ENCODE measurements at regions not wholly inside any gene's neighbourhood (a gene's known extent, or its start where the extent isn't known, plus 50 kb on each side); places are given as distances from the start of the nearest gene placed in this dataset.

- Histone ChIP-seq H3K9me3 (ENCODE audit: insufficient read depth, low read length) (no peaks in the 10 kb centered on the region), H3K4me3 (ENCODE audit: insufficient read depth, low read length, poor library complexity, severe bottlenecking) (no peak overlapping the region), H4K20me1 (ENCODE audit: low read depth, low read length) (no peaks in the 10 kb centered on the region), H3K27me3 (ENCODE audit: low read length) (no peaks in the 10 kb centered on the region), H3F3A (ENCODE audit: insufficient read depth) (no peaks in the 10 kb centered on the region), H3K27ac (ENCODE audit: low read depth, low read length) (no peak overlapping the region), H3K36me3 (ENCODE audit: low read length) (no peaks in the 10 kb centered on the region), H3K9ac (ENCODE audit: low read length) (no peak overlapping the region), H3K79me2 (ENCODE audit: insufficient read depth, low read length) (no peaks in the 10 kb centered on the region), H3K9me2 (replicated peaks; ENCODE audit: insufficient read depth, low read length) (no peaks in the 10 kb centered on the region), H2AFZ (ENCODE audit: low read depth, low read length, severe bottlenecking) (no peak overlapping the region), H3K4me2 (ENCODE audit: low read depth, low read length, poor library complexity, severe bottlenecking) (no peak overlapping the region)
- no peak for TF ChIP-seq EZH2phosphoT487 (conservative IDR thresholded peaks at IDR 0.05; ENCODE audit: low read length)
- TF ChIP-seq, protein P1, sequence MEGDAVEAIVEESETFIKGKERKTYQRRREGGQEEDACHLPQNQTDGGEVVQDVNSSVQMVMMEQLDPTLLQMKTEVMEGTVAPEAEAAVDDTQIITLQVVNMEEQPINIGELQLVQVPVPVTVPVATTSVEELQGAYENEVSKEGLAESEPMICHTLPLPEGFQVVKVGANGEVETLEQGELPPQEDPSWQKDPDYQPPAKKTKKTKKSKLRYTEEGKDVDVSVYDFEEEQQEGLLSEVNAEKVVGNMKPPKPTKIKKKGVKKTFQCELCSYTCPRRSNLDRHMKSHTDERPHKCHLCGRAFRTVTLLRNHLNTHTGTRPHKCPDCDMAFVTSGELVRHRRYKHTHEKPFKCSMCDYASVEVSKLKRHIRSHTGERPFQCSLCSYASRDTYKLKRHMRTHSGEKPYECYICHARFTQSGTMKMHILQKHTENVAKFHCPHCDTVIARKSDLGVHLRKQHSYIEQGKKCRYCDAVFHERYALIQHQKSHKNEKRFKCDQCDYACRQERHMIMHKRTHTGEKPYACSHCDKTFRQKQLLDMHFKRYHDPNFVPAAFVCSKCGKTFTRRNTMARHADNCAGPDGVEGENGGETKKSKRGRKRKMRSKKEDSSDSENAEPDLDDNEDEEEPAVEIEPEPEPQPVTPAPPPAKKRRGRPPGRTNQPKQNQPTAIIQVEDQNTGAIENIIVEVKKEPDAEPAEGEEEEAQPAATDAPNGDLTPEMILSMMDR (IDR thresholded peaks at IDR 0.05; ENCODE audit: insufficient read depth, low read length, poor library complexity, severe bottlenecking) = no peak
Observed at GRCh38 chr5:2615917-2616316, 135.6 kb downstream of the IRX2 start.

- TF ChIP-seq EZH2phosphoT487 (conservative IDR thresholded peaks at IDR 0.05; ENCODE audit: low read length) = no peak
- TF ChIP-seq, protein P1 (IDR thresholded peaks at IDR 0.05; ENCODE audit: insufficient read depth, low read length, poor library complexity, severe bottlenecking) = no peak
- Histone ChIP-seq H3K9me2 (replicated peaks; ENCODE audit: insufficient read depth, low read length) (no peaks in the 10 kb centered on the region), H3K79me2 (ENCODE audit: insufficient read depth, low read length) (no peaks in the 10 kb centered on the region), H3K27ac (ENCODE audit: low read depth, low read length) (no peak overlapping the region), H2AFZ (ENCODE audit: low read depth, low read length, severe bottlenecking) (no peak overlapping the region), H4K20me1 (ENCODE audit: low read depth, low read length) (no peaks in the 10 kb centered on the region), H3K4me3 (ENCODE audit: insufficient read depth, low read length, poor library complexity, severe bottlenecking) (no peak overlapping the region), H3K9me3 (ENCODE audit: insufficient read depth, low read length) (no peaks in the 10 kb centered on the region), H3K9ac (ENCODE audit: low read length) (no peak overlapping the region), H3F3A (ENCODE audit: insufficient read depth) (no peaks in the 10 kb centered on the region), H3K27me3 (ENCODE audit: low read length) (no peaks in the 10 kb centered on the region), H3K36me3 (ENCODE audit: low read length) (no peaks in the 10 kb centered on the region), H3K4me2 (ENCODE audit: low read depth, low read length, poor library complexity, severe bottlenecking) (no peak overlapping the region)
Observed at GRCh38 chr5:2614571-2614970, 136.9 kb downstream of the IRX2 start.

GRCh38 chr5:2611659-2612058 lies 139.8 kb downstream of the IRX2 start:
- Histone ChIP-seq H4K20me1 (ENCODE audit: low read depth, low read length) (no peaks in the 10 kb centered on the region), H2AFZ (ENCODE audit: low read depth, low read length, severe bottlenecking) (no peak overlapping the region), H3K36me3 (ENCODE audit: low read length) (no peaks in the 10 kb centered on the region), H3K4me2 (ENCODE audit: low read depth, low read length, poor library complexity, severe bottlenecking) (no peak overlapping the region), H3K79me2 (ENCODE audit: insufficient read depth, low read length) (no peaks in the 10 kb centered on the region), H3K9me3 (ENCODE audit: insufficient read depth, low read length) (no peaks in the 10 kb centered on the region), H3K4me3 (ENCODE audit: insufficient read depth, low read length, poor library complexity, severe bottlenecking) (no peak overlapping the region), H3K27ac (ENCODE audit: low read depth, low read length) (no peak overlapping the region), H3K9me2 (replicated peaks; ENCODE audit: insufficient read depth, low read length) (no peaks in the 10 kb centered on the region), H3F3A (ENCODE audit: insufficient read depth) (no peaks in the 10 kb centered on the region), H3K27me3 (ENCODE audit: low read length) (no peaks in the 10 kb centered on the region), H3K9ac (ENCODE audit: low read length) (no peak overlapping the region)
- no peak for TF ChIP-seq EZH2phosphoT487 (conservative IDR thresholded peaks at IDR 0.05; ENCODE audit: low read length)
- TF ChIP-seq, protein P1 (IDR thresholded peaks at IDR 0.05; ENCODE audit: insufficient read depth, low read length, poor library complexity, severe bottlenecking) = no peak
